DOHH2 (cell line): ENCODE measurements at regions not wholly inside any gene's neighbourhood (a gene's known extent, or its start where the extent isn't known, plus 50 kb on each side); places are given as distances from the start of the nearest gene placed in this dataset.

ENCODE experiments used
- H3F3A ChIP-seq: fragments of 200-600 bp; sonication (generic), shearing (Covaris generic); 2 replicates; pipeline ENCODE4 v1.6.0; 2016; ENCODE audit warnings: antibody characterized with exemption, mild to moderate bottlenecking; ENCODE audit not compliant: control insufficient read depth, insufficient read depth
- H3K27ac ChIP-seq: fragments of 200-600 bp; sonication (generic); 2 replicates; pipeline ENCODE4 v1.5.1; 2014; ENCODE audit warnings: low read depth, mild to moderate bottlenecking, low read length, moderate library complexity
- H3K27me3 ChIP-seq: fragments of 200-600 bp; sonication (generic); 2 replicates; pipeline ENCODE4 v1.6.1; 2014; ENCODE audit warnings: mild to moderate bottlenecking, low read length, mixed read lengths; ENCODE audit not compliant: control insufficient read depth
- H3K36me3 ChIP-seq: fragments of 200-600 bp; sonication (generic); 2 replicates; pipeline ENCODE4 v1.6.1; 2014; ENCODE audit warnings: mild to moderate bottlenecking, low read length, moderate library complexity, mixed read lengths; ENCODE audit not compliant: control insufficient read depth
- H3K4me1 ChIP-seq: fragments of 200-600 bp; sonication (generic); 2 replicates; pipeline ENCODE4 v1.6.1; 2014; ENCODE audit warnings: mild to moderate bottlenecking, low read length, mixed read lengths; ENCODE audit not compliant: control insufficient read depth
- H3K4me2 ChIP-seq: fragments of 200-600 bp; sonication (generic); 2 replicates; pipeline ENCODE4 v1.6.0; 2014; ENCODE audit warnings: mild to moderate bottlenecking, low read length, moderate library complexity
- H3K4me3 ChIP-seq: fragments of 200-600 bp; sonication (generic); 2 replicates; pipeline ENCODE4 v1.5.1; 2014; ENCODE audit warnings: mild to moderate bottlenecking, low read length, mixed read lengths
- H3K79me2 ChIP-seq: fragments of 200-600 bp; sonication (generic); 2 replicates; pipeline ENCODE4 v1.6.1; 2014; ENCODE audit warnings: mild to moderate bottlenecking, low read length, mixed read lengths; ENCODE audit not compliant: control insufficient read depth
- H3K9me2 ChIP-seq: fragments of 200-600 bp; sonication (generic); replicated peaks from 2 replicates; pipeline ENCODE4 v1.6.1; 2014; ENCODE audit warnings: mild to moderate bottlenecking, low read length, mixed read lengths; ENCODE audit not compliant: control insufficient read depth
- H3K9me3 ChIP-seq: fragments of 200-600 bp; sonication (generic); 2 replicates; pipeline ENCODE4 v1.6.1; 2014; ENCODE audit warnings: antibody characterized with exemption, low read length, mixed read lengths; ENCODE audit not compliant: control insufficient read depth, insufficient read depth
- H4K20me1 ChIP-seq: fragments of 200-600 bp; sonication (generic); 2 replicates; pipeline ENCODE4 v1.6.0; 2014; ENCODE audit warnings: low read depth, mild to moderate bottlenecking, antibody characterized with exemption, low read length, moderate library complexity; ENCODE audit not compliant: control insufficient read depth, insufficient read depth
- EZH2phosphoT487 ChIP-seq: fragments of 200-600 bp; sonication (generic); IDR thresholded peaks from 2 replicates; pipeline ENCODE4 v1.6.1; 2017; ENCODE audit warnings: borderline replicate concordance, mild to moderate bottlenecking, antibody characterized with exemption, low read length, moderate library complexity, mixed read lengths
- TF ChIP-seq, protein P1 (sequence below): fragments of 200-600 bp; sonication (generic); IDR thresholded peaks from one replicate; pipeline ENCODE4 v1.5.1; 2014; ENCODE audit warnings: antibody characterized with exemption, mild to moderate bottlenecking, low read depth, low read length; ENCODE audit not compliant: poor library complexity, severe bottlenecking

DNA sequence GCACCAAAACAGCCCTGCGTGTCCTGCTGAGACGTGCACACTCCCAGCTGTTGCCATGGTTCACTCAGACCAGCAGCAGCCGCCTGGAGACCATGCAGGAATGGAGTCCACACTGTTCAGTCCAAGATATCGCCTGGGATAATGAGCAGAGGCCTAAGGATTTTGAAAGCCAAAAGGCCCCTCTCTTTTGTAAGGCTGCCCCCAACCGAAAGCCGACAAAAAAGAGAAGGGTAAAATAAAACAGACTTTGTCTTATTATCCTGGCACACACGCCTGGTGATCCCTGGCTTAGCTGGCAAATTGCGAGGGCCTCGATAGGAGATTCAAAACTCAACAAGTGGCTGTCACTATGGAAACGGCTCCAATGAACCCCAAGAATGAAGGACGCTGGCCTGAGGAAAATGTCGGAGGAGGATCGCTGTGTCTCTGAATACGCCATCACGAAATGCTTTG lies 263.6 kb downstream of the SKIDA1 start:
- no peaks in the 10 kb centered on the region for H3F3A ChIP-seq
- TF ChIP-seq, protein P1, sequence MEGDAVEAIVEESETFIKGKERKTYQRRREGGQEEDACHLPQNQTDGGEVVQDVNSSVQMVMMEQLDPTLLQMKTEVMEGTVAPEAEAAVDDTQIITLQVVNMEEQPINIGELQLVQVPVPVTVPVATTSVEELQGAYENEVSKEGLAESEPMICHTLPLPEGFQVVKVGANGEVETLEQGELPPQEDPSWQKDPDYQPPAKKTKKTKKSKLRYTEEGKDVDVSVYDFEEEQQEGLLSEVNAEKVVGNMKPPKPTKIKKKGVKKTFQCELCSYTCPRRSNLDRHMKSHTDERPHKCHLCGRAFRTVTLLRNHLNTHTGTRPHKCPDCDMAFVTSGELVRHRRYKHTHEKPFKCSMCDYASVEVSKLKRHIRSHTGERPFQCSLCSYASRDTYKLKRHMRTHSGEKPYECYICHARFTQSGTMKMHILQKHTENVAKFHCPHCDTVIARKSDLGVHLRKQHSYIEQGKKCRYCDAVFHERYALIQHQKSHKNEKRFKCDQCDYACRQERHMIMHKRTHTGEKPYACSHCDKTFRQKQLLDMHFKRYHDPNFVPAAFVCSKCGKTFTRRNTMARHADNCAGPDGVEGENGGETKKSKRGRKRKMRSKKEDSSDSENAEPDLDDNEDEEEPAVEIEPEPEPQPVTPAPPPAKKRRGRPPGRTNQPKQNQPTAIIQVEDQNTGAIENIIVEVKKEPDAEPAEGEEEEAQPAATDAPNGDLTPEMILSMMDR, result no peak
- no peak for TF ChIP-seq EZH2phosphoT487
- H3K4me1 ChIP-seq, result 0 out of 2 replicates have a peak, but pooled peaks cover 6% of the 10 kb centered on the region
- no peaks in the 10 kb centered on the region for H3K36me3 ChIP-seq
- H3K79me2 ChIP-seq, result no peaks in the 10 kb centered on the region
- no peaks in the 10 kb centered on the region for H3K27me3 ChIP-seq
- H4K20me1 ChIP-seq, result no peaks in the 10 kb centered on the region
- H3K27ac ChIP-seq, result no peak overlapping the region
- no peak overlapping the region for H3K4me3 ChIP-seq
- no peaks in the 10 kb centered on the region for H3K9me2 ChIP-seq
- H3K9me3 ChIP-seq, result no peaks in the 10 kb centered on the region
- no peak overlapping the region for H3K4me2 ChIP-seq

DNA sequence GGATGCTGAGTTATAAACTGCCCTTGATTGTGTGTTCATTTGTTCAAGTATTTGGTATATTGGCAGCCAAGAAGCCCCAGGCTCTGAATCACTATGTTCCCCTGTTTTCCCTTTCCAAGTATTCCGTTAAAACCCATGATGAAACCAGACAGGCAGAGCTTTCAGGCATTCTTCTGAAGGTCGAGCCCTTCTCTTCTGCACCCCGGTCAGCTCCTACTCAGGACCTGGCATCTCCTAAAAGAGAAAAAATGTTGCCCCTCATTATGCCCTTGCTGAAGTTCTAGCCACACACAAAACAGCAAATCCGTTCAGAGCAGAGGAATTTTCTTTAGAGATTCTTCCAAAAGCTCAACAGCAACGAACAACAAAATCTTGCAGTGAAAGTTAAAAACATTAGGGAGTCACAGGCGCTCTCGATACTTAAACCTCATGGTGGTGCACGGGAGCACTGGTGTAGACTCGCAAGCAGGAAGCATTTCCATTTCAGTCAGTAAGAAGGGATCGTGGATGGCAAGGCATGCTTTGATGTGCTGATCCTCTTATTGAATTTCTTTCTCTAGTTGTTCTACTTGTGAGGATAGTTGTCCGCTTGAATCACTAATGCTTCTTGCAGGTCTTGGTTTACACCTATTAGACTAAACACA lies 264.9 kb downstream of the SKIDA1 start:
- Histone ChIP-seq H3K4me3 (no peak overlapping the region), H3K36me3 (no peaks in the 10 kb centered on the region), H3F3A (no peaks in the 10 kb centered on the region), H3K27me3 (no peaks in the 10 kb centered on the region), H3K4me2 (no peak overlapping the region), H3K79me2 (no peaks in the 10 kb centered on the region), H3K9me2 (no peaks in the 10 kb centered on the region), H3K27ac (no peak overlapping the region), H3K4me1 (0 out of 2 replicates have a peak, but pooled peaks cover 4% of the 10 kb centered on the region), H4K20me1 (no peaks in the 10 kb centered on the region), H3K9me3 (no peaks in the 10 kb centered on the region)
- TF ChIP-seq, protein P1, result no peak
- TF ChIP-seq EZH2phosphoT487, result no peak

DNA sequence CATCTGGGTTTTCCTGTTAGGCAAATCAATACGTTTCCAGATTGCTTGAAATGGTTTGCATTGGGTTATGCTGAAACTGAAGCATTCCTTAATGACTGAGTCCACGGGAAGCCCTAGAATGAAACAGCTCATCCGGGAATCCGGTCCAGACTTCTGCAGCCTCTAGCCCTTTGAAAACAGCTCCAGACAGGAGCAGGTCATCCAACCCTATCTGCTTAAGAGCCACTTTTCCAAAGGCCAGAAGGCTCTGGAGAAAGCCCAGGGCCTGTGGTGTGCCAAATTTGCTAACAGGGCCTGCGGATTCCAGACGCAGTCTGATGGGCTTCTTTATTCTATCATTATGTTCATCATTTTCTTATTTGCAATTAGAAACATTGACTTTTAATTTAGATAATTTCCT lies 265.4 kb downstream of the SKIDA1 start:
- Histone ChIP-seq H3K9me3 (no peaks in the 10 kb centered on the region), H3K9me2 (no peaks in the 10 kb centered on the region), H3K79me2 (no peaks in the 10 kb centered on the region), H3K4me3 (no peak overlapping the region), H3K4me1 (no peaks in the 10 kb centered on the region), H4K20me1 (no peaks in the 10 kb centered on the region), H3K27me3 (no peaks in the 10 kb centered on the region), H3F3A (no peaks in the 10 kb centered on the region), H3K27ac (no peak overlapping the region), H3K4me2 (no peak overlapping the region), H3K36me3 (no peaks in the 10 kb centered on the region)
- TF ChIP-seq, protein P1, result no peak
- no peak for TF ChIP-seq EZH2phosphoT487
